ENCODE measurements at regions not wholly inside any gene's neighbourhood (a gene's known extent, or its start where the extent isn't known, plus 50 kb on each side); places are given as distances from the start of the nearest gene placed in this dataset.

DNA sequence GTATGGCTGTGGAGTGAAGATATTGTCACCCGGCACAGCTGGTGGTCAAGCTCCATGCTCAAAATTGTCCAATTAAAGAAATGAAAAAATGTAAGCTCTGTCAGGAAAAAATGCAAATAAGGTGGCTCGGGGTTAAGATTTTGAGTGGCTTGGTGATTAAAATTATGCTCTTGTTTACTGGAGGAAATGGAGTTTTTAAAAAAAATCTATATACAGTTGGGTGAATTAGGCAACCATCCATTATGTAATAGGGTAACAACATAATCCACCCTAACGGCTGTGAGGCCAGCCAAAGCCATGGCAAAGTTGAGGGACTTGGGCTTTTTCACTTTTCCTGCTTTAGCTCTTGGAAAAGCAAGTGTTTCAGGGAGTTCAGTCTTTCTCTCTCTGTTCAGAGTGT lies 260.8 kb upstream of the HABP2 start:
- H3K4me1 ChIP-seq (ENCODE audit: control insufficient read depth in 5 of 5, insufficient read depth in 5 of 5, low read length in 5 of 5): peaks cover 0 to 2% (median 0%) of the 10 kb centered on the region in 5 donors
- 34 to 60% methylated on average over 3 of the region's 3 CpGs for WGBS, 2 donors
- no peaks in the 10 kb centered on the region for H3K36me3 ChIP-seq (ENCODE audit: control insufficient read depth in 4 of 4, insufficient read depth in 4 of 4, low read length in 4 of 4)
- TF ChIP-seq, protein P1, sequence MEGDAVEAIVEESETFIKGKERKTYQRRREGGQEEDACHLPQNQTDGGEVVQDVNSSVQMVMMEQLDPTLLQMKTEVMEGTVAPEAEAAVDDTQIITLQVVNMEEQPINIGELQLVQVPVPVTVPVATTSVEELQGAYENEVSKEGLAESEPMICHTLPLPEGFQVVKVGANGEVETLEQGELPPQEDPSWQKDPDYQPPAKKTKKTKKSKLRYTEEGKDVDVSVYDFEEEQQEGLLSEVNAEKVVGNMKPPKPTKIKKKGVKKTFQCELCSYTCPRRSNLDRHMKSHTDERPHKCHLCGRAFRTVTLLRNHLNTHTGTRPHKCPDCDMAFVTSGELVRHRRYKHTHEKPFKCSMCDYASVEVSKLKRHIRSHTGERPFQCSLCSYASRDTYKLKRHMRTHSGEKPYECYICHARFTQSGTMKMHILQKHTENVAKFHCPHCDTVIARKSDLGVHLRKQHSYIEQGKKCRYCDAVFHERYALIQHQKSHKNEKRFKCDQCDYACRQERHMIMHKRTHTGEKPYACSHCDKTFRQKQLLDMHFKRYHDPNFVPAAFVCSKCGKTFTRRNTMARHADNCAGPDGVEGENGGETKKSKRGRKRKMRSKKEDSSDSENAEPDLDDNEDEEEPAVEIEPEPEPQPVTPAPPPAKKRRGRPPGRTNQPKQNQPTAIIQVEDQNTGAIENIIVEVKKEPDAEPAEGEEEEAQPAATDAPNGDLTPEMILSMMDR (IDR thresholded peaks at IDR 0.05; ENCODE audit: control extremely low read depth, extremely low read depth): no peak
- H3K9me3 ChIP-seq (ENCODE audit: control insufficient read depth in 4 of 4, insufficient read depth in 3 of 4, low read length in 3 of 4): no peaks in the 10 kb centered on the region
- H3K4me3 ChIP-seq: no peak overlapping the region
- DNase-seq: peak in 1 of 3 donors; percentile 40
- ATAC-seq (ENCODE audit: insufficient read depth, low FRiP score): no peak
- H3K27ac ChIP-seq (ENCODE audit: low read depth in 1 of 2, low read length in 1 of 2): no peak overlapping the region
- no peak overlapping the region for H3K9ac ChIP-seq (ENCODE audit: insufficient read depth in 1 of 2, low read length in 2 of 2)
- no peaks in the 10 kb centered on the region for H3K27me3 ChIP-seq (ENCODE audit: control insufficient read depth in 3 of 3, insufficient read depth in 3 of 3, low read length in 2 of 3)

DNA sequence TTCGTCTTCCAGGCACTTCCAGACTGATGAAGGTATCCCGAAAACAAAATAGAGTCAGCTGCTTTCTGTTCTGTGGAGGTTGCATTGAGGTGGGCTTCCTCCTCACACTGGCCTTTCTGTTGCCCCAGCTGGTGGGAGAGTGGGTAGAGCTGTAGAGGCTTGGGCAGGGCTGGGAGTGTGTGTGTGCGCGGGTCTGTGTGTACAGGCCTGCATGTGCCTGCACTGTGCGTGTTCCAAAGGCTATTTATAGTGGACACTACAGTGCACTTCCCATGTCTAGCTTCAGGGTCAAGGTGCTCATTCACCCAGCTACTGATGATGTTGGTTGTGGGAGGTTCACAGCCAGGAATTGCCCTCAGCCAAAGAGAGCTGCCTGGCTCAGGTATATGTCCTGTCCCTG lies 260.1 kb upstream of the HABP2 start:
- Histone ChIP-seq H3K4me3 (no peak overlapping the region), H3K27ac (ENCODE audit: low read depth in 1 of 2, low read length in 1 of 2) (no peak overlapping the region), H3K4me1 (ENCODE audit: control insufficient read depth in 5 of 5, insufficient read depth in 5 of 5, low read length in 5 of 5) (peaks cover 0 to 4% (median 0%) of the 10 kb centered on the region in 5 donors), H3K36me3 (ENCODE audit: control insufficient read depth in 4 of 4, insufficient read depth in 4 of 4, low read length in 4 of 4) (no peaks in the 10 kb centered on the region), H3K9me3 (ENCODE audit: control insufficient read depth in 4 of 4, insufficient read depth in 3 of 4, low read length in 3 of 4) (no peaks in the 10 kb centered on the region), H3K27me3 (ENCODE audit: control insufficient read depth in 3 of 3, insufficient read depth in 3 of 3, low read length in 2 of 3) (no peaks in the 10 kb centered on the region), H3K9ac (ENCODE audit: insufficient read depth in 1 of 2, low read length in 2 of 2) (no peak overlapping the region)
- TF ChIP-seq, protein P1 (IDR thresholded peaks at IDR 0.05; ENCODE audit: control extremely low read depth, extremely low read depth): no peak
- WGBS, 2 donors: 93 to 94% methylated on average over 5 of the region's 5 CpGs
- no peak for ATAC-seq (ENCODE audit: insufficient read depth, low FRiP score)
- DNase-seq: no peak

DNA sequence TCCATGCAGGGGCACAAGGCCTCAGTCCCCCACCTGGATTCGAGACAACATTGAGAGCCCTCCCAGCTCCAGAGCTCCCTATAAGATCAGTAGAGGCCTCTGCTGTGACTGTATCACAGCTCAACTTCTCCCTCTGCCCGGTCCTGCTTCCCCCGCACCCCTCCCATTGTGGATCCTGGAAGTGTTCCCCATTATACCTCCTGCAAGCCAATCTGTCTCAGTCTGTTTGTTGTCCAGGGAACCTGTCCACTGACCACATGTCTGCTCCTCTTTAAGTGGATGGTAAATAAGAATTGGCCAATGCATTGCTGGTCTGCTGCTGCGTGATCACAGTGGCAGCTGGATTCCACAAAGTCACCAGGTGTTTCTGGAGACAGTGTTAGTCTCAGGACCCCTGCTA lies 259.7 kb upstream of the HABP2 start:
- ATAC-seq (ENCODE audit: insufficient read depth, low FRiP score): no peak
- Histone ChIP-seq H3K9me3 (ENCODE audit: control insufficient read depth in 4 of 4, insufficient read depth in 3 of 4, low read length in 3 of 4) (no peaks in the 10 kb centered on the region), H3K4me3 (no peak overlapping the region), H3K4me1 (ENCODE audit: control insufficient read depth in 5 of 5, insufficient read depth in 5 of 5, low read length in 5 of 5) (peaks cover 0 to 4% (median 0%) of the 10 kb centered on the region in 5 donors), H3K27me3 (ENCODE audit: control insufficient read depth in 3 of 3, insufficient read depth in 3 of 3, low read length in 2 of 3) (no peaks in the 10 kb centered on the region), H3K9ac (ENCODE audit: insufficient read depth in 1 of 2, low read length in 2 of 2) (no peak overlapping the region), H3K36me3 (ENCODE audit: control insufficient read depth in 4 of 4, insufficient read depth in 4 of 4, low read length in 4 of 4) (no peaks in the 10 kb centered on the region), H3K27ac (ENCODE audit: low read depth in 1 of 2, low read length in 1 of 2) (no peak overlapping the region)
- 79 to 81% methylated on average over 4 of the region's 4 CpGs for WGBS, 2 donors
- no peak for DNase-seq
- TF ChIP-seq, protein P1 (IDR thresholded peaks at IDR 0.05; ENCODE audit: control extremely low read depth, extremely low read depth): no peak

DNA sequence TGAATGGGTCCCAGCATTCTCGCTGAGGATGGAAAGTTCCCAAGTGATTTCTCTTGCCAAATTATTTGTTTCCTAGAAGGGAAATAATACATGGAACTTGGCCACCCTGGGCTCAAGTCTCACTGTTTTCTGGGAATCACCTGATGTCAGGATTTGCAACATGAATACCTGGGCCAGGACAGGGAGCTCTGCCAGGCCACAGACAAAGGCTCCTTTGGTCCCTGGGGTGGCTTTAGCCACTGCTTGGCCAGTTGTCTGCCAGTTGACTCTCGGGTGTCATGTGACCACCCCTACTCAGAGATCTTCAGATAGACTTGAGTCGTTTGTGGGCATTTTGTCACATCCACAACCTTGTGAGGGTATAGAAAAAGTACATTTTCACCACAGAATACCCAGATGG lies 258.0 kb upstream of the HABP2 start:
- Histone ChIP-seq H3K9me3 (ENCODE audit: control insufficient read depth in 4 of 4, insufficient read depth in 3 of 4, low read length in 3 of 4) (no peaks in the 10 kb centered on the region), H3K36me3 (ENCODE audit: control insufficient read depth in 4 of 4, insufficient read depth in 4 of 4, low read length in 4 of 4) (no peaks in the 10 kb centered on the region), H3K4me1 (ENCODE audit: control insufficient read depth in 5 of 5, insufficient read depth in 5 of 5, low read length in 5 of 5) (peaks cover 0 to 4% (median 0%) of the 10 kb centered on the region in 5 donors), H3K4me3 (no peak overlapping the region), H3K9ac (ENCODE audit: insufficient read depth in 1 of 2, low read length in 2 of 2) (no peak overlapping the region), H3K27me3 (ENCODE audit: control insufficient read depth in 3 of 3, insufficient read depth in 3 of 3, low read length in 2 of 3) (no peaks in the 10 kb centered on the region), H3K27ac (ENCODE audit: low read depth in 1 of 2, low read length in 1 of 2) (no peak overlapping the region)
- DNase-seq: no peak
- WGBS, 2 donors: 90 to 93% methylated on average over 3 of the region's 3 CpGs
- ATAC-seq (ENCODE audit: insufficient read depth, low FRiP score): no peak
- TF ChIP-seq, protein P1 (IDR thresholded peaks at IDR 0.05; ENCODE audit: control extremely low read depth, extremely low read depth): no peak
